Fibroblast of mammary gland (primary cell): ENCODE measurements at regions not wholly inside any gene's neighbourhood (a gene's known extent, or its start where the extent isn't known, plus 50 kb on each side); places are given as distances from the start of the nearest gene placed in this dataset.

ENCODE experiments used
- DNase-seq: peaks from one replicate; pipeline ENCODE4 v3.0.0-alpha.2; 2010; ENCODE audit warnings: low read depth
- H3K4me3 ChIP-seq: 2 replicates; pipeline ENCODE4 v1.5.1; 2011; ENCODE audit warnings: low read depth, mild to moderate bottlenecking, low read length, moderate library complexity; ENCODE audit not compliant: control insufficient read depth
- CTCF ChIP-seq: conservative IDR thresholded peaks from 2 replicates; pipeline ENCODE4 v1.5.1; 2011; ENCODE audit warnings: low read depth, low read length, inconsistent platforms; ENCODE audit not compliant: control insufficient read depth, insufficient read depth

- TF ChIP-seq CTCF, result no peak
- peak; percentile 85 for DNase-seq
- no peak overlapping the region for H3K4me3 ChIP-seq
Observed at GRCh38 chr13:44249431-44249836, 124.2 kb upstream of the SERP2 start.

GRCh38 chr13:44252938-44253337 is 120.7 kb upstream of the SERP2 start:
- TF ChIP-seq CTCF, result no peak
- H3K4me3 ChIP-seq, result no peak overlapping the region
- no peak for DNase-seq

DNA sequence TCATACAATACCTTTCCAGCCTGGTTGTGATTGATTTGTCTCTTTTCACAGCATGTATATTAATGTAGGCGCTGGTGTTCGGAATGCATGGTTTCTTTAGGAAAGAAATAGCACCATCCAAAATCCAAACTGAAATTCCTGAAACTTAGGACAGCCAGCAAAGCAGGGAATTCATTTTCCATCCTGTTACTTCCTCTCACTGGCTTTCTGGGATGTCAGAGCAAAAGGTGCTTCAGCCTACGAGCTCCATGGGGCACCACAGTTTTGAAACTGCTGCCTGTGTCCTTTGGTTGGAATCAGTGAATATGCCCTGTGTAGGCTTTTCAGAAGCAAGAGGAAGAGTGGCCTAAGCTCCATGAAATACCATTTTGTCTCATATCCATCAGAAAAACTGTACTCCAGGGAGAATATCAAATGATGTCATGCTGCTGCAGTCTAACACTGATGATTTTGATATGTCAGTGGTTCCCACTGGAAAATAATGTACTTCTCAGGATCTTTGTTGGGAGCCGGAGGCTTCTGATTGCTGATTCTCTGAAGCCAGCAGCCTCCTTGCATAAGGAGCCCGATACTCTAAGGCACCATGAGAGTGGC is 117.8 kb upstream of the SERP2 start:
- no peak for TF ChIP-seq CTCF
- DNase-seq, result no peak
- H3K4me3 ChIP-seq, result no peak overlapping the region

- no peak for TF ChIP-seq CTCF
- H3K4me3 ChIP-seq, result no peak overlapping the region
- DNase-seq, result peak; percentile 41
Observed at GRCh38 chr13:44257796-44258195, 115.8 kb upstream of the SERP2 start.

GRCh38 chr13:44259045-44260027 is 114.3 kb upstream of the SERP2 start:
- DNase-seq, result peak; percentile 61
- no peak for TF ChIP-seq CTCF
- no peak overlapping the region for H3K4me3 ChIP-seq

DNA sequence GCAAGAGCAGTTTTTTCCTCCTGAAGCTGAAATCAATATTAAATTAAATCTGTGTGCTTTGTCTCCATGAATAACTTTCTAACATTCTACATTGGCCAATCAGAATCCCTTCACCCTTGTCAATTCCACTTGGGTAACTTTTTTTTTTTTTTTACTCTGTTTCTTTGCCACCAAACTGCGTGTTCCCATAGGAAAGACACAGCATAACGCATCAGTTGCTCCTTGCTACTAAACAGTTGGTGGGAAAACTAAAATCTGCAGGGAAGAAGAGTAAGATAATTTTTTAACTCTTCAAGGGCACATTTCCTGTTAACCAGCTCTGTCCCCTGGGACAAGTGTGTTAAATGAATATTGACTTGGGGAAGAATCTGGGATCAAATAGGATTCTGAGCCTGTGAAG is 113.3 kb upstream of the SERP2 start:
- no peak for TF ChIP-seq CTCF
- no peak for DNase-seq
- H3K4me3 ChIP-seq, result no peak overlapping the region
